Breast epithelium (tissue), 4 donors: ENCODE measurements at regions not wholly inside any gene's neighbourhood (a gene's known extent, or its start where the extent isn't known, plus 50 kb on each side); places are given as distances from the start of the nearest gene placed in this dataset.

Experiments used
- DNase-seq, 2 donors: peaks; one replicate each; pipeline ENCODE4 v3.0.0-alpha.2; 2019; ENCODE audit warnings: low spot score in 2 of 2
- H3K27ac ChIP-seq, 2 donors: fragments of 200-600 bp; sonication (generic) in 1 of 2; one replicate each; pipeline ENCODE4 v1.5.1; 2016 to 2019; ENCODE audit warnings: mild to moderate bottlenecking in 1 of 2
- H3K27me3 ChIP-seq, 2 donors: fragments of 200-600 bp; sonication (generic) in 1 of 2; one replicate each; pipeline versions ENCODE4 v1.5.1 to v1.6.0; 2017 to 2019; ENCODE audit warnings: control low read depth in 1 of 2, mild to moderate bottlenecking in 1 of 2
- H3K36me3 ChIP-seq: fragments of 200-600 bp; one replicate; pipeline ENCODE4 v1.5.1; 2019
- H3K4me1 ChIP-seq, 2 donors: fragments of 200-600 bp; sonication (generic); one replicate each; pipeline ENCODE4 v1.5.1; 2016 to 2019; ENCODE audit warnings: control low read depth in 1 of 2
- H3K4me3 ChIP-seq, 3 donors: fragments of 200-600 bp; sonication (generic); 1 replicate in 2 of 3; 2 replicates in 1 of 3; pipeline ENCODE4 v1.5.1; 2016 to 2019; ENCODE audit warnings: mild to moderate bottlenecking in 3 of 3, moderate library complexity in 2 of 3
- H3K9me3 ChIP-seq, 2 donors: fragments of 200-600 bp; sonication (generic) in 1 of 2; one replicate each; pipeline ENCODE4 v1.5.1; 2016 to 2019; ENCODE audit warnings: control low read depth in 1 of 2
- POLR2A ChIP-seq: fragments of 450-650 bp; IDR thresholded peaks from one replicate; pipeline ENCODE4 v1.6.1; 2016; ENCODE audit warnings: antibody characterized with exemption, mild to moderate bottlenecking, moderate library complexity
- POLR2AphosphoS5 ChIP-seq, 3 donors: sonication (generic); formaldehyde crosslinking; IDR thresholded peaks; one replicate each; pipeline ENCODE4 v1.6.1; 2017; ENCODE audit warnings: antibody characterized with exemption in 3 of 3
- intact Hi-C: fragments of 100-400 bp; cut with DNase I; formaldehyde crosslinking; loops from one replicate; pipeline ENCODE4 v1.15.1; 2023; ENCODE audit warnings: low total_unique reads
- TF ChIP-seq, protein P1 (sequence below), 3 donors: fragments of 450-650 bp; IDR thresholded peaks; one replicate each; pipeline ENCODE4 v1.5.1; 2016 to 2017; ENCODE audit warnings: antibody characterized with exemption in 3 of 3, mild to moderate bottlenecking in 3 of 3, moderate library complexity in 3 of 3

DNA sequence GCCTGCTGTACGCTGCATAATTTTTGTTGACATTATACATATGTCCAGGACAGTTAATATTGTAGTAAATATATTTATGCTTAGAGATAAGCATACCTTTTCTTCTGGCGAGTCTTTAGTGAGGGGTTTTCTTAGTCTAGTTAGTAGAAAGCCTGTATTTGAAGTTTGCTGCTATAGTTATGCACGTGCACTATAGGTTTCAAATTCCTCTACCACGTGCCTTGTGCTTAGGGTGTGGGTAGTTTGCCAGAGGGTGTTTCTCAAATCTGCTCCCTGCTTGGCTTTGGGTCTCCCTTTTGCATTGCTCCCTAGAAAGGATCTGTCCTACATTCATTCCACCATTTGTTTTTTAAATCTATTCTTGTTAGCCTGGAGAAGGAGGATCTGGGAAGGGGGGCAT, 181.4 kb upstream of the UFL1 start:
- TF ChIP-seq POLR2AphosphoS5 (IDR thresholded peaks at IDR 0.05) (no peak), POLR2A (no peak)
- TF ChIP-seq, protein P1, sequence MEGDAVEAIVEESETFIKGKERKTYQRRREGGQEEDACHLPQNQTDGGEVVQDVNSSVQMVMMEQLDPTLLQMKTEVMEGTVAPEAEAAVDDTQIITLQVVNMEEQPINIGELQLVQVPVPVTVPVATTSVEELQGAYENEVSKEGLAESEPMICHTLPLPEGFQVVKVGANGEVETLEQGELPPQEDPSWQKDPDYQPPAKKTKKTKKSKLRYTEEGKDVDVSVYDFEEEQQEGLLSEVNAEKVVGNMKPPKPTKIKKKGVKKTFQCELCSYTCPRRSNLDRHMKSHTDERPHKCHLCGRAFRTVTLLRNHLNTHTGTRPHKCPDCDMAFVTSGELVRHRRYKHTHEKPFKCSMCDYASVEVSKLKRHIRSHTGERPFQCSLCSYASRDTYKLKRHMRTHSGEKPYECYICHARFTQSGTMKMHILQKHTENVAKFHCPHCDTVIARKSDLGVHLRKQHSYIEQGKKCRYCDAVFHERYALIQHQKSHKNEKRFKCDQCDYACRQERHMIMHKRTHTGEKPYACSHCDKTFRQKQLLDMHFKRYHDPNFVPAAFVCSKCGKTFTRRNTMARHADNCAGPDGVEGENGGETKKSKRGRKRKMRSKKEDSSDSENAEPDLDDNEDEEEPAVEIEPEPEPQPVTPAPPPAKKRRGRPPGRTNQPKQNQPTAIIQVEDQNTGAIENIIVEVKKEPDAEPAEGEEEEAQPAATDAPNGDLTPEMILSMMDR (IDR thresholded peaks at IDR 0.05): no peak
- intact Hi-C loops: no loop called here
- H3K27me3 ChIP-seq: no peaks in the 10 kb centered on the region
- no peak overlapping the region for H3K27ac ChIP-seq
- H3K36me3 ChIP-seq: no peaks in the 10 kb centered on the region
- H3K4me3 ChIP-seq: no peak overlapping the region
- no peak for DNase-seq
- H3K9me3 ChIP-seq: peaks cover 9 to 10% of the 10 kb centered on the region in 2 donors
- H3K4me1 ChIP-seq: no peaks in the 10 kb centered on the region

DNA sequence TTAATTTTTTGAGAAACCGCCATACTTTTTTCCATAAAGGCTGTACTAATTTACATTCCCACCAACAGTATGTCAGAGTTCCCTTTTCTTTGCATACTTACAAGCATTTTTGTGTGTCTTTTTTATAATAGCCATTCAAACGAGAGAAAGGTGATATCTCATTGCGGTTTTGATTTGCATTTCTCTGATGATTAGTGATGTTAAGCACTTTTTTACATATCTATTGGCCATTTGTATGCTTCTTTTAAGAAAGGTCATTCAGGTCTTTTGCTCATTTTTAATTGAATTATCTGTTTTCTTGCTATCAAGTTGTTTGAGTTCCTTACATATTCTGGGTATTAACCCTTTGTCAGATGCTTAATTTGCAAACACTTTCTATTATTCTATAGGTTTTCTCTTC, 176.1 kb upstream of the UFL1 start:
- Histone ChIP-seq H3K4me1 (no peaks in the 10 kb centered on the region), H3K27ac (no peak overlapping the region), H3K36me3 (no peaks in the 10 kb centered on the region), H3K27me3 (no peaks in the 10 kb centered on the region), H3K9me3 (peaks cover 7 to 9% of the 10 kb centered on the region in 2 donors), H3K4me3 (no peak overlapping the region)
- no peak for DNase-seq
- TF ChIP-seq POLR2AphosphoS5 (IDR thresholded peaks at IDR 0.05) (no peak), POLR2A (no peak)
- TF ChIP-seq, protein P1 (IDR thresholded peaks at IDR 0.05): no peak
- intact Hi-C loops: no loop called here

DNA sequence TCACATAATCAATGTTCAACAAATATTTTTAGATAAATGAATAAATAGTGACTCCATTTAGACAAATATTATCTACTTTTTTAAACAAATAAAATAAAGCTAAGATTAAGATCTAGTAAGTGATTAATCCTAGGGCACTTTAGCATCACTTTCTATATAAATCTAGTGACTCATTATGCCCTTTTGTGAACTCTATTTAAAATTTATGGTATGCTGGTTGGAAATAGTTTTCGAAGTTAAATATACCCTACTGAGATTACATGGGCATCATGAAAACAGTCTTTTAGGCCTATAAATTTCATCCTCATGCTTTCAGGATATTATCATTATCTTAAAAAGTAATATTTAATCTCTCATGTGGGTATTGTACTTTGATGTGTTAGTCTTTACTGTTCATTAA, 140.4 kb upstream of the UFL1 start:
- TF ChIP-seq, protein P1 (IDR thresholded peaks at IDR 0.05): no peak
- TF ChIP-seq POLR2AphosphoS5 (IDR thresholded peaks at IDR 0.05) (no peak), POLR2A (no peak)
- intact Hi-C loops: no loop called here
- Histone ChIP-seq H3K27ac (no peak overlapping the region), H3K36me3 (no peaks in the 10 kb centered on the region), H3K4me1 (no peaks in the 10 kb centered on the region), H3K9me3 (no peaks in the 10 kb centered on the region), H3K4me3 (no peak overlapping the region), H3K27me3 (no peaks in the 10 kb centered on the region)
- DNase-seq: no peak

DNA sequence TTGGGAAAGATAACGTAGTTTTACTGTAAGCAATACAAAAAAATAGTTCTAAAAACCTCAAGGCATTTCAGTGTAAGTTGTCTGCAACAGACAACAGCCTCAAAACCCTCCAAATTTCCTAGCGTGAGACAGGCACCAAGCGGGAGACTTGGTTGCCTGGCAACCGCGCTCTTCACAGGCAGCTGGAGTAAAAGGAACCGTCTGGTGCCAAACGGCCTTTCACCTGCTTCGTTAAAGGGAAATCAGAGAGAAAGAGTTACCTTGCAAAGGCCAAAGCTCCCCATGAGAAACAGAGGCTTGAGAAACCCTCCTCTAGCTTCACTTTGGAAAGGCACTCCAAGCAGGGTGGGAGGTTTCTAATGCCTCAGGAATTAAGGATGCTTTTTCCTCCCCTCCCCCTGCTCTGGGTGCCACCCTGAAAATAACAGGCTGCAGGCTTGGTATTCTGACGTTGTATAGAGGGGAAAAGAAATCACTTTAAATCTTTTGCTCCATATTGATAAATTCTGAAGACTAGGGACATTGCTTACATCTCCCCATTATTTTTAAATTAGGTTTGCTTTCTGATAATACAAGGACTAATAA, 129.7 kb upstream of the UFL1 start:
- intact Hi-C loops: no loop called here
- no peaks in the 10 kb centered on the region for H3K27me3 ChIP-seq
- no peaks in the 10 kb centered on the region for H3K36me3 ChIP-seq
- no peaks in the 10 kb centered on the region for H3K4me1 ChIP-seq
- H3K4me3 ChIP-seq: no peak overlapping the region
- no peaks in the 10 kb centered on the region for H3K9me3 ChIP-seq
- H3K27ac ChIP-seq: no peak overlapping the region
- DNase-seq: no peak
- TF ChIP-seq POLR2AphosphoS5 (IDR thresholded peaks at IDR 0.05) (no peak), POLR2A (no peak)
- TF ChIP-seq, protein P1 (IDR thresholded peaks at IDR 0.05): no peak

DNA sequence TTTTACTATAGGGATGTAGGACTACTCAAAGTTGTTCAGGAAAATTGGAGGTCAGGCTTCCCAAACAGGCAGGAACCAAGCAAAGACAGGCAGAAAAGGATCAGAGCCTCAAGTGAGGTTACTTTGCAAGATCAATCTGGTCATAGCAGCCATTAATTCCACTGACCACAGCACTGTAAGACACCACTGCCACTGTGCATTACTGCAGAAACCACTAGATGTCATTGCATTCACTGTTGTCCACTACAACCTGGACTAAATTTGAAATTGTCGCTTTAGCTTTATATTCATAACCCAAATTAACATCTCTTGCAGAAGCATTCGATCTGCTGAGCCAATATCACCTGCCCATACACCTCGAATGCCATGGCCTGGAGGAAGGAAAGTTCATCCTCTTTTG, 126.9 kb upstream of the UFL1 start:
- Histone ChIP-seq H3K4me3 (no peak overlapping the region), H3K27ac (no peak overlapping the region), H3K27me3 (no peaks in the 10 kb centered on the region), H3K36me3 (no peaks in the 10 kb centered on the region), H3K9me3 (no peaks in the 10 kb centered on the region), H3K4me1 (no peaks in the 10 kb centered on the region)
- TF ChIP-seq, protein P1 (IDR thresholded peaks at IDR 0.05): no peak
- TF ChIP-seq POLR2A: no peak
- TF ChIP-seq POLR2AphosphoS5 (IDR thresholded peaks at IDR 0.05): no peak
- intact Hi-C loops: no loop called here
- no peak for DNase-seq
